Ishikawa (cell line): ENCODE measurements at regions not wholly inside any gene's neighbourhood (a gene's known extent, or its start where the extent isn't known, plus 50 kb on each side); places are given as distances from the start of the nearest gene placed in this dataset.

ENCODE experiments used
- CEBPB ChIP-seq: IDR thresholded peaks from 2 replicates; pipeline ENCODE4 v1.6.1; 2012
- CREB1 ChIP-seq: IDR thresholded peaks from 2 replicates; pipeline ENCODE4 v1.6.1; 2012; ENCODE audit warnings: low read depth
- EGR1 ChIP-seq: IDR thresholded peaks from 2 replicates; pipeline ENCODE4 v1.6.1; 2012
- EP300 ChIP-seq: IDR thresholded peaks from 2 replicates; pipeline ENCODE4 v1.6.1; 2012; ENCODE audit warnings: borderline replicate concordance
- FOXM1 ChIP-seq: IDR thresholded peaks from 2 replicates; pipeline ENCODE4 v1.6.1; 2012; ENCODE audit warnings: low read depth, borderline replicate concordance
- MAX ChIP-seq: IDR thresholded peaks from 2 replicates; pipeline ENCODE4 v1.6.1; 2012
- NFIC ChIP-seq: IDR thresholded peaks from 2 replicates; pipeline ENCODE4 v1.6.1; 2012
- RAD21 ChIP-seq: IDR thresholded peaks from 2 replicates; pipeline ENCODE4 v1.6.1; 2012; ENCODE audit warnings: low read depth
- REST ChIP-seq: IDR thresholded peaks from 2 replicates; pipeline ENCODE4 v1.6.1; 2012; ENCODE audit warnings: low read depth, mild to moderate bottlenecking
- TAF1 ChIP-seq: IDR thresholded peaks from 2 replicates; pipeline ENCODE4 v1.6.1; 2012; ENCODE audit warnings: low read depth, mild to moderate bottlenecking
- TCF12 ChIP-seq: IDR thresholded peaks from 2 replicates; pipeline ENCODE4 v1.6.1; 2012; ENCODE audit warnings: low read depth
- TEAD4 ChIP-seq: IDR thresholded peaks from 2 replicates; pipeline ENCODE4 v1.6.1; 2012
- USF1 ChIP-seq: IDR thresholded peaks from 2 replicates; pipeline ENCODE4 v1.6.1; 2012
- YY1 ChIP-seq: IDR thresholded peaks from 2 replicates; pipeline ENCODE4 v1.6.1; 2012; ENCODE audit warnings: low read depth
- ZBTB7A ChIP-seq: IDR thresholded peaks from 2 replicates; pipeline ENCODE4 v1.6.1; 2012; ENCODE audit warnings: low read depth

GRCh38 chr1:118298397-118298796, 113.4 kb upstream of the SPAG17 start:
- TF ChIP-seq REST (no peak), NFIC (no peak), TCF12 (no peak), MAX (no peak), YY1 (no peak), EGR1 (no peak)

GRCh38 chr1:118297521-118297920, 112.5 kb upstream of the SPAG17 start:
- TF ChIP-seq EP300: no peak
- TF ChIP-seq TEAD4: no peak
- TF ChIP-seq YY1: no peak
- no peak for TF ChIP-seq ZBTB7A
- no peak for TF ChIP-seq USF1
- no peak for TF ChIP-seq MAX

GRCh38 chr1:118294875-118295642, 110.0 kb upstream of the SPAG17 start:
- TF ChIP-seq NFIC (no peak), YY1 (no peak), RAD21 (no peak), CEBPB (no peak), TEAD4 (no peak), REST (no peak), MAX (no peak), ZBTB7A (no peak), EP300 (no peak), CREB1 (no peak), EGR1 (no peak), USF1 (no peak), FOXM1 (no peak)

- TF ChIP-seq NFIC (no peak), CEBPB (no peak), ZBTB7A (no peak), MAX (no peak), USF1 (no peak), EP300 (no peak), TCF12 (no peak), YY1 (no peak), REST (no peak), EGR1 (no peak), TAF1 (no peak)
Measured at GRCh38 chr1:118291661-118292060, 106.6 kb upstream of the SPAG17 start.
